HCT116 (cell line): ENCODE measurements at regions not wholly inside any gene's neighbourhood (a gene's known extent, or its start where the extent isn't known, plus 50 kb on each side); places are given as distances from the start of the nearest gene placed in this dataset.

Experiments
- ATAC-seq: fragments of 200-7000 bp; cut with Tn5 transposase; 2 replicates; pipeline ENCODE4 v1.9.1; 2020; ENCODE audit warnings: mild to moderate bottlenecking, moderate library complexity
- BruUV-seq: library from RNA; stranded (reverse); fragments of 400-500 nt; replicated peaks from 2 replicates; lab custom pipeline; 2021; lab: Mats Ljungman, UMichigan
- CTCF ChIA-PET: fragments of 300-600 bp; sonication (Branson Sonifier 250); formaldehyde crosslinking; loops from one replicate; lab custom pipeline; 2021; ENCODE audit warnings: antibody characterized with exemption; lab: Charles Lee
- POLR2A ChIA-PET: fragments of 300-600, 350-600 bp; sonication (Branson Sonifier 250); formaldehyde crosslinking; loops from one replicate; lab custom pipeline; 2021; ENCODE audit warnings: antibody characterized with exemption; lab: Charles Lee
- RAD21 ChIA-PET, 2 experiments: fragments of 300-600 bp; sonication (Branson Sonifier 250); formaldehyde crosslinking; loops; one replicate each; lab custom pipeline; 2023; ENCODE audit warnings: low total read pairs in 2 of 2; ENCODE audit not compliant: uncharacterized antibody in 2 of 2, unreplicated experiment in 2 of 2, low non-redundant PET in 1 of 2; lab: Charles Lee
- DNase-seq: peaks from one replicate; pipeline ENCODE4 v3.0.0-alpha.2; 2010; ENCODE audit warnings: low read depth, low spot score
- H2AFZ ChIP-seq: fragments of 200-600 bp; shearing (Covaris generic), sonication (generic); 2 replicates; pipeline ENCODE4 v1.6.1; 2017; ENCODE audit warnings: low read depth, mixed run types, mixed read lengths, antibody characterized with exemption, low read length; ENCODE audit not compliant: poor library complexity, severe bottlenecking
- H3K27ac ChIP-seq: 2 replicates; pipeline ENCODE4 v1.5.1; 2012; ENCODE audit warnings: low read depth, low read length
- H3K27me3 ChIP-seq: fragments of 200-600 bp; sonication (generic); 2 replicates; pipeline ENCODE4 v1.6.1; 2016; ENCODE audit warnings: mixed run types, low read length, mixed read lengths; ENCODE audit not compliant: insufficient read depth
- H3K36me3 ChIP-seq, 2 experiments: fragments of 200-500 bp in 1 of 2; fragments of 200-600 bp in 1 of 2; sonication (Bioruptor generic) in 1 of 2; sonication (generic) in 1 of 2; 2 replicates each; pipeline versions ENCODE4 v1.5.1 to v1.6.1; 2014 to 2016; ENCODE audit warnings: low read length in 2 of 2, inconsistent platforms in 1 of 2, mixed read lengths in 1 of 2, mixed run types in 1 of 2; ENCODE audit not compliant: insufficient read depth in 2 of 2, control insufficient read depth in 1 of 2
- H3K4me1 ChIP-seq, 2 experiments: fragments of 200-600 bp in 1 of 2; sonication (generic) in 1 of 2; 2 replicates each; pipeline versions ENCODE4 v1.5.1 to v1.6.1; 2012 to 2017; ENCODE audit warnings: low read length in 2 of 2, inconsistent platforms in 1 of 2, mild to moderate bottlenecking in 1 of 2, mixed read lengths in 1 of 2, mixed run types in 1 of 2, moderate library complexity in 1 of 2; ENCODE audit not compliant: insufficient read depth in 2 of 2, control insufficient read depth in 1 of 2
- H3K4me2 ChIP-seq: fragments of 200-600 bp; sonication (generic); 2 replicates; pipeline ENCODE4 v1.6.1; 2017; ENCODE audit warnings: mixed run types, low read length, mixed read lengths
- H3K4me3 ChIP-seq, 2 experiments: fragments of 200-600 bp in 1 of 2; sonication (generic) in 1 of 2; replicated peaks in 1 of 2; 2 replicates each; pipeline ENCODE4 v1.5.1; 2011 to 2016; ENCODE audit warnings: low read length in 2 of 2, control low read depth in 1 of 2, low read depth in 1 of 2, mild to moderate bottlenecking in 1 of 2, mixed read lengths in 1 of 2, mixed run types in 1 of 2
- H3K79me2 ChIP-seq: fragments of 200-600 bp; sonication (generic); 2 replicates; pipeline ENCODE4 v1.6.1; 2017; ENCODE audit warnings: mild to moderate bottlenecking, mixed run types, low read length, moderate library complexity, mixed read lengths; ENCODE audit not compliant: insufficient read depth
- H3K9ac ChIP-seq: fragments of 200-600 bp; sonication (generic); 2 replicates; pipeline ENCODE4 v1.6.1; 2016; ENCODE audit warnings: low read length, mixed read lengths
- H3K9me2 ChIP-seq: fragments of 200-600 bp; sonication (generic), shearing (Covaris generic); 2 replicates; pipeline ENCODE4 v1.6.1; 2017; ENCODE audit warnings: mixed run types, mild to moderate bottlenecking, moderate library complexity; ENCODE audit not compliant: insufficient read depth
- H3K9me3 ChIP-seq, 2 experiments: fragments of 200-500 bp in 1 of 2; fragments of 200-600 bp in 1 of 2; sonication (Bioruptor generic) in 1 of 2; sonication (generic) in 1 of 2; 2 replicates each; pipeline ENCODE4 v1.6.1; 2014 to 2017; ENCODE audit warnings: low read length in 2 of 2, mixed read lengths in 2 of 2, inconsistent platforms in 1 of 2, low read depth in 1 of 2, mild to moderate bottlenecking in 1 of 2, mixed run types in 1 of 2, moderate library complexity in 1 of 2; ENCODE audit not compliant: control insufficient read depth in 1 of 2, insufficient read depth in 1 of 2
- H4K20me1 ChIP-seq: fragments of 200-600 bp; sonication (generic), shearing (Covaris generic); 2 replicates; pipeline ENCODE4 v1.6.1; 2017; ENCODE audit warnings: mixed run types, mild to moderate bottlenecking, moderate library complexity; ENCODE audit not compliant: insufficient read depth
- CEBPB ChIP-seq: IDR thresholded peaks from 2 replicates; pipeline ENCODE4 v1.6.1; 2012; ENCODE audit warnings: low read depth
- ELF1 ChIP-seq: IDR thresholded peaks from 2 replicates; pipeline ENCODE4 v1.6.1; 2012; ENCODE audit warnings: low read depth, borderline replicate concordance
- MAX ChIP-seq: IDR thresholded peaks from 2 replicates; pipeline ENCODE4 v1.6.1; 2012
- POLR2A ChIP-seq: IDR thresholded peaks from 2 replicates; pipeline ENCODE4 v1.7.0; 2011; ENCODE audit warnings: borderline replicate concordance; ENCODE audit not compliant: insufficient read depth, insufficient read length; ENCODE audit errors: extremely low read depth
- SIN3A ChIP-seq: IDR thresholded peaks from 2 replicates; pipeline ENCODE4 v1.6.1; 2012; ENCODE audit warnings: low read depth
- intact Hi-C: fragments of 100-400 bp; cut with micrococcal nuclease; formaldehyde crosslinking; loops from 2 replicates; pipeline ENCODE4 v1.10.0; 2022
- TF ChIP-seq, protein P1 (sequence below): IDR thresholded peaks from 2 replicates; pipeline ENCODE4 v1.6.1; 2012; ENCODE audit warnings: low read depth

DNA sequence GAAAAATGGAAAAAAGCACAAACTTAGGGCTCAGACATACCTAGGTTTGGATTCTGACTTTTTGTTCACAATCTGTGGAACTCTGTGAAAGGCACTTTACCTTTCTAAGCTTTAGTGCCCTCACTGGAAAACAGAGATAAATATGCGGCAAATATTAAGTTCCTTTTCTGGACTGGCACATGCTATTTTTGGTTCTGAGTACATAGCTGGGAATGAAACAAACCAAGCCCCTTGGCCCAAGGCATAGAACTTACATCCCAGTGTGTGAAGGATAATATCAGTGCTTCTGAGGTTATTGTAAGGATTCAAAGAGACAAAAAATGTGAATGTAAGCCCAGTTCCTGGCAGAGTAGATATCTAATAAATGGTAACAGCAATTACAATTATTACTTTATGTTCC, 227.5 kb downstream of the ADAMTS15 start:
- no peaks in the 10 kb centered on the region for H4K20me1 ChIP-seq
- DNase-seq, result no peak
- H2AFZ ChIP-seq, result no peak overlapping the region
- CTCF ChIA-PET, result no interaction called here
- H3K4me3 ChIP-seq, result no peak overlapping the region
- ATAC-seq, result no peak
- RAD21 ChIA-PET, result no interaction called here
- no TSS peak for BruUV-seq
- no peaks in the 10 kb centered on the region for H3K79me2 ChIP-seq
- H3K36me3 ChIP-seq, result no peaks in the 10 kb centered on the region
- H3K4me2 ChIP-seq, result no peak overlapping the region
- H3K9ac ChIP-seq, result no peak overlapping the region
- no peaks in the 10 kb centered on the region for H3K4me1 ChIP-seq
- TF ChIP-seq ELF1, result no peak
- no peak for TF ChIP-seq MAX
- TF ChIP-seq, protein P1, sequence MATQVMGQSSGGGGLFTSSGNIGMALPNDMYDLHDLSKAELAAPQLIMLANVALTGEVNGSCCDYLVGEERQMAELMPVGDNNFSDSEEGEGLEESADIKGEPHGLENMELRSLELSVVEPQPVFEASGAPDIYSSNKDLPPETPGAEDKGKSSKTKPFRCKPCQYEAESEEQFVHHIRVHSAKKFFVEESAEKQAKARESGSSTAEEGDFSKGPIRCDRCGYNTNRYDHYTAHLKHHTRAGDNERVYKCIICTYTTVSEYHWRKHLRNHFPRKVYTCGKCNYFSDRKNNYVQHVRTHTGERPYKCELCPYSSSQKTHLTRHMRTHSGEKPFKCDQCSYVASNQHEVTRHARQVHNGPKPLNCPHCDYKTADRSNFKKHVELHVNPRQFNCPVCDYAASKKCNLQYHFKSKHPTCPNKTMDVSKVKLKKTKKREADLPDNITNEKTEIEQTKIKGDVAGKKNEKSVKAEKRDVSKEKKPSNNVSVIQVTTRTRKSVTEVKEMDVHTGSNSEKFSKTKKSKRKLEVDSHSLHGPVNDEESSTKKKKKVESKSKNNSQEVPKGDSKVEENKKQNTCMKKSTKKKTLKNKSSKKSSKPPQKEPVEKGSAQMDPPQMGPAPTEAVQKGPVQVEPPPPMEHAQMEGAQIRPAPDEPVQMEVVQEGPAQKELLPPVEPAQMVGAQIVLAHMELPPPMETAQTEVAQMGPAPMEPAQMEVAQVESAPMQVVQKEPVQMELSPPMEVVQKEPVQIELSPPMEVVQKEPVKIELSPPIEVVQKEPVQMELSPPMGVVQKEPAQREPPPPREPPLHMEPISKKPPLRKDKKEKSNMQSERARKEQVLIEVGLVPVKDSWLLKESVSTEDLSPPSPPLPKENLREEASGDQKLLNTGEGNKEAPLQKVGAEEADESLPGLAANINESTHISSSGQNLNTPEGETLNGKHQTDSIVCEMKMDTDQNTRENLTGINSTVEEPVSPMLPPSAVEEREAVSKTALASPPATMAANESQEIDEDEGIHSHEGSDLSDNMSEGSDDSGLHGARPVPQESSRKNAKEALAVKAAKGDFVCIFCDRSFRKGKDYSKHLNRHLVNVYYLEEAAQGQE, result no peak
- TF ChIP-seq POLR2A, result no peak
- no peak for TF ChIP-seq CEBPB
- TF ChIP-seq SIN3A, result no peak
- H3K27me3 ChIP-seq, result 0 out of 2 replicates have a peak, but pooled peaks cover 4% of the 10 kb centered on the region
- H3K9me3 ChIP-seq, result peaks cover 0 to 13% of the 10 kb centered on the region in 2 experiments; a peak in 1 of 4 replicates
- no peak overlapping the region for H3K27ac ChIP-seq
- H3K9me2 ChIP-seq, result no peaks in the 10 kb centered on the region
- POLR2A ChIA-PET, result no interaction called here
- intact Hi-C loops, result no loop called here
